HG03064 (cell line): ENCODE measurements at regions not wholly inside any gene's neighbourhood (a gene's known extent, or its start where the extent isn't known, plus 50 kb on each side); places are given as distances from the start of the nearest gene placed in this dataset.

ENCODE experiments used
- ATAC-seq: cut with Tn5 transposase; IDR thresholded peaks from one replicate; pipeline ENCODE4 v1.9.1; 2021; ENCODE audit warnings: low read depth; ENCODE audit not compliant: unreplicated experiment

GRCh38 chr2:192886636-192887035 is 691.9 kb upstream of the TMEFF2 start:
- ATAC-seq, result no peak

- ATAC-seq, result no peak
These were observed 690.9 kb upstream of the TMEFF2 start for GRCh38 chr2:192885569-192886160.

GRCh38 chr2:192877159-192877558 is 682.4 kb upstream of the TMEFF2 start:
- no peak for ATAC-seq

- ATAC-seq, result no peak
These were observed 682.0 kb upstream of the TMEFF2 start for GRCh38 chr2:192876698-192877097.

GRCh38 chr2:192854706-192855105 is 660.0 kb upstream of the TMEFF2 start:
- no peak for ATAC-seq

GRCh38 chr2:192854031-192854430 is 659.3 kb upstream of the TMEFF2 start:
- no peak for ATAC-seq

GRCh38 chr2:192828947-192829346 is 634.2 kb upstream of the TMEFF2 start:
- ATAC-seq, result no peak

- no peak for ATAC-seq
These were observed 633.4 kb upstream of the TMEFF2 start for GRCh38 chr2:192828175-192828574.

GRCh38 chr2:192827735-192828134 is 633.0 kb upstream of the TMEFF2 start:
- no peak for ATAC-seq

GRCh38 chr2:192814376-192814775 is 619.6 kb upstream of the TMEFF2 start:
- no peak for ATAC-seq

GRCh38 chr2:192813341-192813740 is 618.6 kb upstream of the TMEFF2 start:
- ATAC-seq, result no peak

GRCh38 chr2:192809173-192809572 is 614.4 kb upstream of the TMEFF2 start:
- no peak for ATAC-seq

GRCh38 chr2:192783643-192784042 is 588.9 kb upstream of the TMEFF2 start:
- ATAC-seq, result no peak

- no peak for ATAC-seq
These were observed 580.9 kb upstream of the TMEFF2 start for GRCh38 chr2:192775459-192776262.

GRCh38 chr2:192775011-192775410 is 580.3 kb upstream of the TMEFF2 start:
- no peak for ATAC-seq

GRCh38 chr2:192773044-192773443 is 578.3 kb upstream of the TMEFF2 start:
- no peak for ATAC-seq

GRCh38 chr2:192749611-192750200 is 555.0 kb upstream of the TMEFF2 start:
- no peak for ATAC-seq

- ATAC-seq, result no peak
These were observed 547.2 kb upstream of the TMEFF2 start for GRCh38 chr2:192741889-192742288.

GRCh38 chr2:192735447-192735846 is 540.7 kb upstream of the TMEFF2 start:
- ATAC-seq, result no peak

- no peak for ATAC-seq
These were observed 534.6 kb upstream of the TMEFF2 start for GRCh38 chr2:192729369-192729768.

- ATAC-seq, result no peak
These were observed 531.3 kb upstream of the TMEFF2 start for GRCh38 chr2:192725991-192726390.

GRCh38 chr2:192719629-192720028 is 524.9 kb upstream of the TMEFF2 start:
- ATAC-seq, result no peak
